T47D (cell line): ENCODE measurements at regions not wholly inside any gene's neighbourhood (a gene's known extent, or its start where the extent isn't known, plus 50 kb on each side); places are given as distances from the start of the nearest gene placed in this dataset.

Experiments
- DNase-seq, 2 experiments: peaks; one replicate each; pipeline versions ENCODE4 v3.0.0 to v3.0.0-alpha.2; 2011 to 2012; ENCODE audit warnings: low read depth in 1 of 2, low spot score in 1 of 2
- JUND ChIP-seq: IDR thresholded peaks from 2 replicates; pipeline ENCODE4 v1.6.1; 2012; ENCODE audit warnings: low read depth
- in situ Hi-C: cut with HindIII; loops from 2 replicates; pipeline ENCODE4 v1.10.0; 2016; ENCODE audit warnings: low sequenced_read_pairs, low pct_unique_long_range_greater_than_20kb

DNA sequence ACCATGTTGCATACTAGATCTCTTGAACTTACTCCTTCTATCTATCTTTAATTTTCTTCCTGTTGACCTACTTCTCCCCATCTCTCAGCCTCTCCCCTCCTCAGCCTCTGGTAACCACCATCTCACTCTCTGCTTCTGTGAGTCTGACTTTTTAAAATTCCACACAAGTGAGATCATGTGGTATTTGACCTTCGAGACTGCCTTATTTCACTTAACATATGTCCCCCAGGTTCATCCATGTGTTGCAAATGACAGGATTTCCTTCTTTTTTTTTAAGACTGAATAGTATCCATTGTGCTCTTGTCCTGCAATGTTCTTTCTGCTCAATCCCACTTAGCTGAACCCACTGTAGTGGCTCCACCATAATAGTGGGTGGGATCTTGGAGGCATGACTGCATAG is 51.4 kb upstream of the DNAJC1 start:
- in situ Hi-C loops: no loop called here
- TF ChIP-seq JUND: no peak
- DNase-seq: no peak
